ENCODE measurements at regions not wholly inside any gene's neighbourhood (a gene's known extent, or its start where the extent isn't known, plus 50 kb on each side); places are given as distances from the start of the nearest gene placed in this dataset.

DNA sequence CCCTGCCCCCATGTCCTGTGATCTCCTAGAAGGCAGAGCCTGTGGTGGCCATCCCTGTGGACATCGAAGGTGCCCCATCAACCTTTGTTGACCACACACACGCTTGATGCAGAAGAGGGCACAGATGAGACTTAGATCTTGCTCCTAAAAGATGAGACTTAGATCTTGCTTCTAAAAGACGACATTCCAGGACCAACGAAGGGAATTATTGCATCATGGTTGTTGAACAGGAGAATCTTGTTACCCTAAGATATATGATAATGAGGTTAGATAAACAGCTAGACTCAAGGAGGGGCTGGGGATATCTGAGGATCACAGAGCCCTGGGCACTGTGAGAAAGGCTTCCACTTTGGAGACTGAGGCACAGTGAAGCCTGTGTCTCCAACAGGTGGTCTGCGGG, 91.1 kb upstream of the WSCD2 start:
- no peak for DNase-seq (ENCODE audit: low read depth in 2 of 2)

DNA sequence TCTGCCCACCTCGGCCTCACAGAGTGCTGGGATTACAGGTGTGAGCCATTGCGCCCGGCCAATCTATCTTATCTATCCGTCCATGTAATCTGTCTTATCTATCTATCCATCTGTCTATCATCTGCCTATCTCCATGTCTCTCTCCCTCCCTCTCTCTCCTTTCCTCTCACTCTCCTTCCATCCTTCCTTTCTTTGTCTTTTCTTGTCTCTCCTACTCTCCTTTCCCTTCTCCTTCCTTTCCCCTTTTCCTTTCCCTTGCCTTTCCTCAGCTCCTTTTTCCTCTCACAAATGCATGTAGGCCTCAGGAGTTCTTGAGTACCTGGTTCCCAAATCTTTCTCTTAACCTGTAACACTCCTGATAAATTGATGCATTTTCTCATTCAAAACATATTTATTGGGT, 89.3 kb upstream of the WSCD2 start:
- DNase-seq (ENCODE audit: low read depth in 2 of 2): no peak

DNA sequence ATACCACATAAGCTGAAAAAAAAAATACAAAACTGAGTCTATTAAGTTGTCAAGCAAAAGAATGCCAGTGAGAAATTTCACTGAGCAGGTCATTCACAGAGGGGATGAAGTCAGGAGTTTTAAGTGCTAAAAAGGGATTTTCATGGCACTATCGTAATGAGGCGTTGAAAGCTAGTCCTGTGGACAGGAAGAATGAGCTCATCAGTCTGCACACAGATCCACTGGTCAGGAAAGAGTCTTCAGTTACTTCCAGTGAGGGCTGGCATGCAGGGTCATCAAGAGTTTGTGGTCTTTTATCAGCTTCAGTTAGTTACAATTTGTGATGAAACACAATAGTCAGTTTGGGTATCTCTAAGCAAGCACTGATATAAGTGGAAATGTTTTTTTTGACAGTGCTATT, 88.1 kb upstream of the WSCD2 start:
- no peak for DNase-seq (ENCODE audit: low read depth in 2 of 2)

DNA sequence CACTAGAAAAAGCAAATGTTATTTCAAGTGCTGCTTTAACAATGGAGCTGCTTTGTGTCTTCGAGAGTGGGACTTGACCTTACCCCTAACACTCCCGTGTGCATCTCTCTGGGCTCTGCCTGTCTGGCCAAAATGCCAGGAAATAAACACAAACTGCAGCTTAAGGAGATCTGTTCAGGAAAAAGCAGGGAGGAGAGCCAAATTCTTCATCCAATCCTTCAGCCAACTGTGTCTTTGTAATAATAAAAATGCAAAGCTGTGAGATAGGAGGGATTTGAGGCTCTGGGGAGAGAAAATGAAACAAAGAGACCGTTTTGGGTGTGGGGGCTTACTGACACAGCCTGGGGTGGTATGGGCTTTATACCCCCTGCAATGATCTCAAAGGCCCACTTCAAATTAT, 85.8 kb upstream of the WSCD2 start:
- DNase-seq (ENCODE audit: low read depth in 2 of 2): no peak

DNA sequence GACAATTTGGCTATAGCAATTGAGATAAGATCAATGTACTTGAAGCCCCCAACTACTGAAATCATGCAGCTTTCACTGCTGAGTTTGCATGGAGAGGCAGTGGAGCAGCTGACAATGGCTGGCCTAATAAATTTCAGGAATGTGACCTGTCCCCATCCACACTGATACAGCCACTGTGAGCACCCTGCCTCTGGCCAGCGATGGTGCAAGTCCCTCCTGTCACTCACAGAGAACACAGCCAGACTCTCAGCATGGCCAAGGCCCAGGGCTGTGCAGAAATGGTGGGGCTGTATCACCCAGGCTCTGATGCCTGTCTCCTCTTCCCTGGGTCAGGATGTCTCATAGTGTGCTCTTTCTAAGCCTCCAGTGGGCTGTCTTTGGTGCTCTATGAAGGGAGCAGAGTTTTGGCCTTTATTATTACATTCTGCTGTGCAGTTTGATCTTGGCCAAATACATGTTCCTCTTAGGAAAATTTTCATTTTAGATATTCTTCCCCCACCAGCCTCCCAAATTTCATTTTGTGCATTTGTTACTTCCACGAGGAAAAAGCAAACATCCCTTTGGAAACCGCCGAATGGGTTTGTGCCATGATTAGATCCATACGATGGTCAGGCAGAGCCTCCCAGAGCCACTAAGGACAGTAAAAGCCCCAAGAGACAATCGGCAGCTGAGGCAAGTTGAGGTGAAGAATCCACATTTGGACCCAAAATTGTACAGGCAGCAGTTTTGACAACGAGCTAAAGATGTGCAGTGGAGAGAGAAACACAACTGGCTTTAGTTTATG, 85.1 kb upstream of the WSCD2 start:
- DNase-seq (ENCODE audit: low read depth in 2 of 2): no peak

DNA sequence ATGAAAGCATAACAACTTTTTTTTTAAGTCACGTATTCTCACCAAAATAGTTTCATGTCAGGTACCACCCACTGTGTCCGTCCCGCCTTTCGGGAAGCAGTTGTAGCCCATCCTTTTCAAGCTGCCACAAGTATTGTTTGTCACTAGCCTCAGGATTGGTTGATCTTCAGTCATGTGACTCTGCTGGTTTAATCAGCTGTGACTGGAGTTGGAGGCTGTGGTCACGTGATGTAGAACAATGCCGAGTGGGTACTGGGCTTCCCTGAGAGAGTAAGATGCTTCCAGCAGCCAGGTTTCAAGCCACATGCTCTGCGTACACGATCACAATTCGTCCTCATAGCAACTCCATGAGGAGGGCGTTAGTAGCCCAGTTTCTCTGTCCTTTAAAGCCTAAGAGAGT, 83.0 kb upstream of the WSCD2 start:
- DNase-seq (ENCODE audit: low read depth in 2 of 2): no peak

DNA sequence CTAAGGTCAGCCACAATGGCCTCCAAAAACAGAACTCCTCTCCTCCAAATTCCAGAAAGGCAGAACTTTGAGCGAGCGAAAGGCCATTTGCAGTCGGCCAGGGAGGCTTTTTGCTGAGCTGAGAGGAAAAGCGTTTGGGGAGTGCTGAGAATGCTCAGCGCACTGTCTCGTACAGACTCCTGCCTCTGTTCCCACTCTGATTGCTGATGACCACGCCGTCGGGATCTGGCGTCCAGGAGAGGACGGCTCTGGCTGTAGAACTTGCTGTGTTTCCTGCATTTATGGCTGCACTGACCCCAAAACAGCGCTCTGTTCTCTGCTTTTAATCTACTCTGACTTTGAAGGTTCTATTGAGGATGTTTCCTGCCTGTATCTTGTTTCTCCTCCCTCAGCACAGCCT, 82.4 kb upstream of the WSCD2 start:
- no peak for DNase-seq (ENCODE audit: low read depth in 2 of 2)

DNA sequence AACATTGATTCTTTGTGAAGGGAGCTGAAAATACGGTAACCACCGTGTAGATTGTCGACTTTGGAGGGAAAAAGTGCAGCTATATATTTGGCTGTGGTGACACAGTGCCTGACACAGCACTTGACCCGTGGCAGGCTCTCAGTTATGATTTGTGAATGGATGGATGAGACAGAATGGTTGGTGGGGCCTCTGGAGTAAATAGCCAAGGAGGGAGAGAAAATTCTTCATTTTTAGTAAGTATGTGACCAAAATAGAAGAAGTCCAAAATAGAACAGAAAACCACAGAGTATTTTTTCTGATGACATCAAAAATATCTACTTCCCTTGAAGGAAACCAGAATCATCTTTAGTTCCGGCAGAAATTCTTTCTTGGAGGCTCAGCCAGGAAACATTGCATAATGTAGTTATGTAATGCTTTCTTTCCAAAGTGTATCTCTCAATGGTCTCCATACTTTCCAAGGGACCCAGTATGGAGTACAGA, 82.0 kb upstream of the WSCD2 start:
- no peak for DNase-seq (ENCODE audit: low read depth in 2 of 2)

DNA sequence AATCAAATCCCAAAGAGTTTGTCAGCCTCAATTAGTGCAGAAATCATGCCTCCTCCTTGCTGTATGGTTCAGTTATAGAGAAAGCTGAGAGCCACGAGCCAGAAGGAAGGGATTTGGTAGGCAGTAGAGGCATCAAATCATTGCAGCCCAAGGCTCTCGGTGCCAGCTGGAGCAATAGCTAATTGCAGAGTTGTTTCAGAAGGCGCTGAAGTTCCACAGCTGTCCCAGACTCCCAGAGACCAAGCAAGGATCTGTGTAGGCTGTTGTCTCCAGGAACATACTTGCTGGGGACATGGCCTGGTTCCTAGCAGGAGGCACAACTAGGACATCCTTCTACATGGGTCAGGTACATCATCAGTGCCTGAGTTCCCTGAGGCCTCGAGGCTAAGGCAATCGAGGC, 80.4 kb upstream of the WSCD2 start:
- DNase-seq (ENCODE audit: low read depth in 2 of 2): no peak

DNA sequence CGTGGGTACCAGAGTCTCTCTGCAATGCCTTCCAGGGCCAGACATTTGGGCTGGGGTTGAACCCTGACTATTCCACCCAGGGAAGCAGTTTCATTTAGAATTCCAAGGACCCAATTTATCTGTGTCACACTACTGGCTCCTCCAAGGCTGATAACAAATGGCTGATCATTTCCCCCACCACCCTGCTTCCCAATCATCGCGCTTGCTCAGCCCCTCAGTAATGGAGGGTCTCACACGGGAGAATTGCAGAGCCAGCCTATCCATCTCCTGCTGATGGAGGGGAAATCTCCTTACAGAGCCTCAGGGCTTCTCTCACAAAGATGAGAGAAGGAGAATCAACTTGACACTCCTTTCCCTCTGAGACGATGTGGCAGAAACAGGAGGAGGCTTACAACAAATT, 78.4 kb upstream of the WSCD2 start:
- no peak for DNase-seq (ENCODE audit: low read depth in 2 of 2)

DNA sequence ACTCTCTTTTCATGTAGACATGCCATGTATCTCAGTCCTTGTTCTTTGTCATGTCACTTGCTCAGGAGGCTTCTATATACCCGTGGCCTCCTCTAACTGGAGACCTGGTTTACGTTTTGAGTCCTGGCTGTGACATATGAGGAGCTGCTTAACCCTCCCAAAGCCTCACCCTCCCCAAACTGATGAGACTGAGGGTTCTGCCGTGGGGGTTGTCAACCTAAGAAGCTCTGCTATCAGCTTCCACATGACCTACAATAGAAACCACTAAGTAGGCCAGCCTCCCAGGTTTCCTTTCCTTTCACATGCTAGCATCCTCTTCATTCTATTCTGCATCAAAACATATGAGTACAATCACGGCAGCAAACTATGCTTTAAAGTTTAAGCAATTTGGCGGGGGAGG, 76.8 kb upstream of the WSCD2 start:
- DNase-seq (ENCODE audit: low read depth in 2 of 2): no peak

DNA sequence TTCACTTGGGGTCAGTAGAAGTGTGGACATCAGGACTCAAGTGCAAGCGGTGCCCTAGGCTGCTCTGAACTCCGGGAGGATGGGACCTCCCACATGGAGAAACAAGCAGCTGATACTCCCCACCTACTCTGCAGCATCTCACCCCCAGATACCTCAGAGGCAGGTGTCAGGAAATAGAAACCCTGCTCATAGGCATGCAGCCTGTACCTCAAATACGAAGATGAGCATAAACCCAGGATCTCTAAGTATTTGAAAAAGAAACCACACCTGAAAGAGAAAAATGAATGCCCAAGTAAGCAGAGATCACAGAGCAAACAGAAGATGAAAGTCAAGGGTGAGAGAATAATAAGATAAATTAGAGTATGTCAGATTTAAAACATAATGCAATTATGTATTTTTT, 75.6 kb upstream of the WSCD2 start:
- no peak for DNase-seq (ENCODE audit: low read depth in 2 of 2)

DNA sequence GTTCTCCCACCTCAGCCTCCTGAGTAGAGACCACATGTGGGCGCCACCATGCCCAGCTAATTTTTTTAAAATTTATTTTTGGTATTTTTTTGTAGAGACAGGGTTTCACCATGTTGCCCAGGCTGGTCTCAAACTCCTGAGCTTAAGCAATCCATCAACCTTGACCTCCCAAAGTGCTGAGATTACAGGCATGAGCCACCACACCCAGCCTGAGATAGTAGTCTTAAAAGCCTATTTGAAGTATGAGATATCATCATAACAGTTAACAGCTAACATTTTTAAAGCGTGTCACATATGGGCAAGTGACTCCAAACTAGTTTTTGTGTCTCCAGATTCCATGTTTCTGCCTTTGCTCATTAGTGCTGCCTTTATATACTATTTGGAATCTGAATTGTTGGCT, 74.6 kb upstream of the WSCD2 start:
- DNase-seq (ENCODE audit: low read depth in 2 of 2): no peak

DNA sequence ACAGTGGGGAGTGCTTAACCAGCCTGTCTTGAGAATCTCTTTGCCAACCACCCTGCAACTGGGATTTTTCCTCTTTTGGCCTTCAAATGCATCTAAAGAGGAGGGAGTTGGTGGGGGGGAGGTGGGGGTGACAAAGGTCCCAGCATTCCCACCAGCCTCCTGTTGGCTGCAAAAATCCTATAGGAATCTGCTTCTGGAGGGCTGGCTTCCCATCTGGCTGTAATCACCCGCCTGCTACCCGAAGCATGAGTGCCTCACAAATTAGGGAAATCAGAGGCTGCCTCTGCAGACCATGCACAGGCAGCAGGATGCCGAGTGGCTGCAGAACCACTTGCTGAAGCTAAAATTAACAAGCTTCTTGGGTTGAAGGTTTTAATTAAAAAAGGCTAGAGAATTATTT, 73.9 kb upstream of the WSCD2 start:
- DNase-seq (ENCODE audit: low read depth in 2 of 2): no peak

DNA sequence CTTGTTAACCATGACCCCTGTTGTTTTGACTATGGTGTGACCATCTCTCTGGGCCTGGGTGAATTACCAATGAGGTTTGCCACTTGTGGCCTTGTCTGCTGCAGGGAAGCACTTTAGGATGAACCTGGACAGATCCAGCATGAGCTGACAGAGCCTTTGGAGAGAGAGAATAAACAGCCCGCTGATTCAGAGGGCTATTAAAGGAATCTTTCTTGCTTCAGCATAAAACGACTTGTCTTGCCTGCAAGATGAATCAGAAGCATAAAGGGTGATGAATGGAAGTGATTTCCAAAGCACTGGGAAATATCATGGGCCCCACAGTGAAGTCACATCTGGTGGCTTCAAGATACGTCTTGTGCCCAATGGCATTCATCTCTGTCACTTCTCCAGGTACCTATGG, 69.0 kb upstream of the WSCD2 start:
- no peak for DNase-seq (ENCODE audit: low read depth in 2 of 2)

DNA sequence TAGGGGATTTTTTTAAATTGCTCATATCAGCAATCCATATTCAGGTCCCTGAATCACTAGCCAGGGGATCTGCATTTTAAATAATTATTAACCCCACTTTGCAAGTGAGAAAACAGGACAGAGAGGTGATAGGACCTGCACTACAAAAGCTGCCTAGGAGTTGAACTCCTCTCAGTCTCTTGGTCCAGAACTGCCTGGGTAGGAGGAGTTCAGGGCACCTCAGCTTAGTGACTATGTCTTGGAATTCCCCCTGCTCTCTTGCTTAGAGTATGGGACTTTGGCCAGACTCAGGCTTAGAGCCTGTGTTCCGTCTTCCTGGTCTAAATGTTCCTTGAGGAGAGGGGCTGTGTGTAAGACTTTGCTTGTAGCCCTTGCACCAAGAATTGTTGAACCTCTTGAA, 68.2 kb upstream of the WSCD2 start:
- DNase-seq (ENCODE audit: low read depth in 2 of 2): no peak

DNA sequence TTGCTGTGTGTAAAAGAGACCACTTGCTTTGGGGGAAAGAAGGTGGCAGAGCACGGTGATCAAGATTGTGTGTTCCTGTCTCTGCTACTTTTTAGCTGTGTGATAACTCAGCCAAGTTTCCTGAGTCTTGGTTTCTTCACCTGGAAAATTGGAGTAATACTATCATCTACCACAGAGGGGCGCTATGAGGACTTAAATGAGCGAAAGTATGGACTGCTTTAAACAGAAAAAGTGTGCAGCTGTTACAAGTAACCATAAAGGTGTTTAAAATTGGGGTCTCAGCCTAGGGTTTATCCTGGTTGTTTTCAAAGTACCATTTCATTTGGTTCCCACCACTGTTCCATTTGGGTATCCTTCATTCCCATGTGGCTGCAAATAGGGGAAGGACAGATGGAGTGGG, 65.9 kb upstream of the WSCD2 start:
- no peak for DNase-seq (ENCODE audit: low read depth in 2 of 2)

DNA sequence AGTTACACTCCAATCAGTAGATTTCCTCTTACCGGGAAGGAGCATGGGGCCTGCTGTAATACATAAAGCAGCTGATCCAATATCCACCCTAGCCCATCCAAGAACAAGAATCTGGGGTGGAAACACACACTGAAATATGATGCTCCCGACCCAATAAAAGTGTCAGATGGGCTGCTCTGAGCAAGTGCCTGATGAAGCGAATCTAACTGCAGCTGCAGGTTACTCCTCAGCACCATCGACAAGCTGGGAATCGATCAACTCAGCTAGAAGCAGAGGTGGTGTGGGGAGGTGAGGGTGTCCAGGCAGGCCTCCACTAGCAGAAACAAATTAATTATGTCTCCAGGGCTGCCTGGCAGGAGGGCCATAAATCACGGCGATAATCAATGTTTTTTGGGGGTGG, 64.0 kb upstream of the WSCD2 start:
- no peak for DNase-seq (ENCODE audit: low read depth in 2 of 2)

DNA sequence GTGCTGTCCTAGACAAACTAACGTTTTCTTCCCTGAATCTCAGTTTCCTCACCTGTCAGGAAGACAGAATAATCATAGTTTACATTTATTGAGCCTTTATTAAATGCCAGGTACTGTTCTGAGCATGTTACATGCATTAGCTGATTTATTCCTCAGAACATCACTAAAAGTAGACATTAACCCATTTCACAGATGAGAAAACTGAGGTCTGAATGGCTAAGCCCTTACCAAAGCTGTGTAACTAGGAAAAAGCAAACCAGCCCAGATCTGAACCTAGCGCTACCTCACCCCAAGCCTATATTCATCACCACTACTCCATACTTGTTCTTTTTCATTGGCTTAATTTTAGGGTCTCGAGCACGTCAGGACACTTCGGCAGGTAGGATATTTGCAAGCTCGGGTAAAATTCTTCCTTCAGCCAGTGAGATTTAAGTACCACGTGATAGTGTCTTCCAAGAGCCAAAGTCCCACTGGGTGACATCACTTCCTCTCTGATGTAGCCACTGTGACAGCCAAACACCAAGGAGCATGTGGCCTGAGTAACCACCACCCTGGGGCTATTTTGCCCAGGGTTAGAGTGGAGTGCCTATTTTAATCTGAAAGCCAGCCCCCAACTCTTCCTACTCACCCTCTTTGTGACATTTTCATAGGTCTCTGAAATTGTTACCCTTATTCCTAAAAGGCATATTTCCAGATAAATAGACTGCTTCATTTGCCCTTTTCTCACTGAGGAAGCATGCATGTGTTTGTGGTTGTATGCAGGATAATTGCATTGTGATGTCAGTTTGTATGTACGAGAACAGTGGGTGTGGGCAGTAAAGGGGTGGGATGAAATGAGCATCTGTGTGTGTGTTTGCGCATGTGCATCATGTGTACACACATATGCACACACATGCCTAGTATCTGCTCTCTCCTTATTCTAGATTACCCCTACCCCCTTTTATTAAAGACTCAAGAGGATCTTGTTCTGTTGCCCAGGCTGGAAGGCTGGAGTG, 62.2 kb upstream of the WSCD2 start:
- DNase-seq (ENCODE audit: low read depth in 2 of 2): no peak

DNA sequence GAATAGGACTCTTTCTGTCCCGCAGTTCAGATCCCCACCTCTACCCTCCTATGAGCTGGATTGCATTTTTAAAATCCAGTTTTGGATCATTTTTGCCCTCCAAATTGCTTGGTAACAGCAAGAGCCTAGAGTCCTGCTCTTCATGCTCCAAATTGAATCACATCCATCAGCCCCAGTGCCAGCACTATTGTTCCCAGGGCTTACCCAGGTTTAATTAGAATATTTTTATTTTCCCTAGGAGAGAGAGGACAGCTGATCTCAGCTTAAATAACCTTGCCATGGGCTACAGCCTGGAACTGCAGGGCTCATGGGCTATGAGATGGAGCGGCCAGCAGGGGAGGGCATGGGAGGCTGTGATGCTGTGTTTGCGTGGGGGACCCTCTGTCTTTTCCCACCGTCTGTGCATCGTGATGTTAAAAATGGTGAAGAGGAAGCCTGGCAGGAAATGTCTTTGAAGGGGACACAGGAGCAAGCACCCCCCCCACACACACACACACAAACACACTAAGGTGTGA, 59.4 kb upstream of the WSCD2 start:
- no peak for DNase-seq (ENCODE audit: low read depth in 2 of 2)

DNA sequence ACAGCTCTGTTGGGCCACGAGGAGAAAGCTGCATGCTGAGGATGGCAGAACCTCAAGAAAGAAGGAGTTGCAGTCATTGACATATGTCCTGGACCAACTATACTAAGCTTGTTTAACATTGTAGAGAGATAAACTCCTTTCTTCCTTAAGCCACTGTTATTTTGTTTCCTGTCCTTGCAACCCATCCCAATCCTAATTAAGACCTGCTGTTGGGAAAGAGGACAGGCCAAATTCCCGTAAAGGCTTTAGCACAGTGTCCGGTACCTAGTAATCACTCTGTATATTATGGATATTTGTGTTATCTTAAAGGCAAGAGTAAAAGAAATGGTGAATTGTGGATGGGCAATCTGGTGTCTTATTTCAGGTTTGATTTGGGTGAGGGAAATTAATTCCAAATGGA, 53.5 kb upstream of the WSCD2 start:
- DNase-seq (ENCODE audit: low read depth in 2 of 2): no peak

DNA sequence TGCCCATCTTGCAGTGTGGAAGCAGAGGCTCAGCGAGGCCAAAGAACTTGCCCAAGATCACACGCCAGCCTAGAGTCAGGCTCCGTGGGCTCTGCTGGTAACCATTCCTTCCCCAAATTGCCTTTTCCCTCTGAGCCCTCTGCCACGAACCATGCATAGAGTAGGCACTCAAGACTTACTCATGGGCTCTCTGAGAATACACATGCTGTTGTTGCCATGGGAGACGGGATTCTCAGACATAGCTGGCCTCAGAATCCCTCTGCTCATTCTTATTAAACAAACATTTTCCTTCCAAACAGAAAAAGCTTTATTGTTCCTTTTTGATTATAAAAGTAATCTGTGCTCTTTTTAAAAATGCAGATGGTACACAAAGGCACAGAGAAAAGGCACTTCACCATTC, 52.5 kb upstream of the WSCD2 start:
- no peak for DNase-seq (ENCODE audit: low read depth in 2 of 2)

DNA sequence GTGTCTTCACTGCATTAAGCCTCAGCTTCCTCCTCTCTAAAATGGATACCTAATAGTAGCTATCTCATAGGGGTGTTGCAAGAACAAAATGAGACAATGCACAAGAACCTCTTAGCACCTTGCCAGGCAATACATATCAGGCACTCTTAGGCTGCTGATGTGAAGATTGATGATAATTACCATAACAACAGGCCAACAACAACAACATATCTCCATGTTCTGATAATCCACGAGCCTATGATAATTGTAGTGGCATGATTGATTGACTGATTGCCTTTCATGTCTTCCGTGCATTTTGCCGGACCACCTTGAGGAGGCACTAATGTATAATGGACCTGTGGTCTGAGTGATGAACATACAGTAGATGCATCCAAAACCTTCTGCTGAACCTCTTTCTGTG, 50.7 kb upstream of the WSCD2 start:
- DNase-seq (ENCODE audit: low read depth in 2 of 2): no peak

Measured in stimulated activated CD8-positive, alpha-beta memory T cell treated with anti-CD3 and anti-CD28 coated beads, Interleukin-7, amount 100 ng/mL, for 1 hour (primary cell).